ENCODE measurements at regions not wholly inside any gene's neighbourhood (a gene's known extent, or its start where the extent isn't known, plus 50 kb on each side); places are given as distances from the start of the nearest gene placed in this dataset.

DNA sequence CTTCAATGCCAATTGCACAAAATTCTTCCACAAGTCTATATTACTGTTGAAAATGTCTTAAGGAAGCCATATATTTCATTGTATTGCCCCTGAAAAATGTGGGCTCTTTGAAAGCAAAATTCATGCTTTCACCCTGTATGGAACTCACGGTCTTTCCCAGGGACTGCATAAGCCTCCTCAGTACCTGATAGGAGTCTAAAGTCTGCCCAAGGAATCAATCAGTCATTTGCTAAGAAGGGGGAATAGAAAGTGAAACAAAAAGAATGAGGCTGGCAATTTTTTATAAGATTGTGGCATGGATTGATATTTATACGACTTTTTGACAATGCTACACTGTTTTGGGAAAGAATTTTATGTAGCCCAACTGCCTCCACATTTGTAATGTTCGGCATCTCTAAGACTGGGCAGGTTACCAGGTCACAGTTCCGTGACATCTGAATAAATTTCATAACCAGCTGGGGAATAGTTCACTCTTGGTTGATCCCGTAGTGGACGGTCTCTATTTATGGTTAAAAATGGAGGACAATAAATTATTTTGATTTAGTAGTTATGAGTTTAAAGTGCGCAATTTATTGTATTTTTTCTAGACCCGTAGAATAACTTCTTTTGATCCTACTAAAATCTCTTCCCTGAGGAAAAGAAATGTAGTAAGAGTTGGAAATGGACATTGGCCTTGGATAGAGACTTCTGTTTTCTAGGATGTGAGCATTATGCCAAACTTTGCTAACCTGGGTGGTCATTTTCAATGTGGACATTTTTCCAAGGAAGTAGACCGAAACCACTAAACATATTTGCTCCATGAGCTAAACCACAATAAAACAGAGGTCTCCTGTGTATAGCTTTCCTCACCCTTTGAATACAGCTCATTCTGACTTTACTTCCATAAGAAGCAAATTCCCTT is 1585.4 kb downstream of the EFNB2 start:
- Histone ChIP-seq H3K4me3 (ENCODE audit: low read depth, low read length) (no peak overlapping the region), H3K36me3 (ENCODE audit: control insufficient read depth in 2 of 2, insufficient read depth in 1 of 2, low read length in 2 of 2) (no peaks in the 10 kb centered on the region), H3K9me3 (ENCODE audit: control insufficient read depth, insufficient read depth, low read depth, low read length) (no peaks in the 10 kb centered on the region), H3K4me1 (ENCODE audit: control insufficient read depth, insufficient read depth, low read length) (no peaks in the 10 kb centered on the region), H3K27ac (ENCODE audit: extremely low read depth, low read depth, low read length) (no peak overlapping the region)
- ChIA-PET POLR2A (no interaction called here), CTCF (no interaction called here)
- TF ChIP-seq SETDB1 (IDR thresholded peaks at IDR 0.05; ENCODE audit: insufficient read length, low read length) (no peak), REPIN1 (tag by site-specific recombination; IDR thresholded peaks at IDR 0.05; ENCODE audit: low read depth) (no peak), ZXDB (tag by site-specific recombination; IDR thresholded peaks at IDR 0.05) (no peak), PRDM1 (tag by site-specific recombination; IDR thresholded peaks at IDR 0.05) (no peak), ZNF423 (tag by site-specific recombination; IDR thresholded peaks at IDR 0.05) (no peak), KLF7 (tag by site-specific recombination; IDR thresholded peaks at IDR 0.05; ENCODE audit: borderline replicate concordance) (no peak), ZNF658 (tag by site-specific recombination; IDR thresholded peaks at IDR 0.05) (no peak), ZNF202 (tag by site-specific recombination; IDR thresholded peaks at IDR 0.05; ENCODE audit: borderline replicate concordance) (no peak), ZNF544 (tag by site-specific recombination; IDR thresholded peaks at IDR 0.05) (no peak), ZNF248 (tag by site-specific recombination; IDR thresholded peaks at IDR 0.05) (no peak), ZBTB7A (tag by site-specific recombination; IDR thresholded peaks at IDR 0.05; ENCODE audit: low read depth) (no peak)

- ChIA-PET CTCF (interaction anchor here (0.5 kb wide), 1 partner anchor 1980 kb away, joined by 3 read pairs; no protein-coding TSS in a partner anchor), POLR2A (no interaction called here)
- H3K27ac ChIP-seq (ENCODE audit: extremely low read depth, low read depth, low read length): no peak overlapping the region
- H3K9me3 ChIP-seq (ENCODE audit: control insufficient read depth, insufficient read depth, low read depth, low read length): no peaks in the 10 kb centered on the region
- H3K4me3 ChIP-seq (ENCODE audit: low read depth, low read length): no peak overlapping the region
- no peaks in the 10 kb centered on the region for H3K4me1 ChIP-seq (ENCODE audit: control insufficient read depth, insufficient read depth, low read length)
- no peaks in the 10 kb centered on the region for H3K36me3 ChIP-seq (ENCODE audit: control insufficient read depth in 2 of 2, insufficient read depth in 1 of 2, low read length in 2 of 2)
- TF ChIP-seq ZNF747 (tag by site-specific recombination; IDR thresholded peaks at IDR 0.05): no peak
- TF ChIP-seq, protein P1, sequence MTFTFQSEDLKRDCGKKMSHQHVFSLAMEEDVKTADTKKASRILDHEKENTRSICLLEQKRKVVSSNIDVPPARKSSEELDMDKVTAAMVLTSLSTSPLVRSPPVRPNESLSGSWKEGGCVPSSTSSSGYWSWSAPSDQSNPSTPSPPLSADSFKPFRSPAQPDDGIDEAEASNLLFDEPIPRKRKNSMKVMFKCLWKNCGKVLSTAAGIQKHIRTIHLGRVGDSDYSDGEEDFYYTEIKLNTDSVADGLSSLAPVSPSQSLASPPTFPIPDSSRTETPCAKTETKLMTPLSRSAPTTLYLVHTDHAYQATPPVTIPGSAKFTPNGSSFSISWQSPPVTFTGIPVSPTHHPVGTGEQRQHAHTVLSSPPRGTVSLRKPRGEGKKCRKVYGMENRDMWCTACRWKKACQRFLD (tag by site-specific recombination; IDR thresholded peaks at IDR 0.05): no peak
- TF ChIP-seq SP2 (tag by site-specific recombination; IDR thresholded peaks at IDR 0.05): no peak
- TF ChIP-seq, protein P2, sequence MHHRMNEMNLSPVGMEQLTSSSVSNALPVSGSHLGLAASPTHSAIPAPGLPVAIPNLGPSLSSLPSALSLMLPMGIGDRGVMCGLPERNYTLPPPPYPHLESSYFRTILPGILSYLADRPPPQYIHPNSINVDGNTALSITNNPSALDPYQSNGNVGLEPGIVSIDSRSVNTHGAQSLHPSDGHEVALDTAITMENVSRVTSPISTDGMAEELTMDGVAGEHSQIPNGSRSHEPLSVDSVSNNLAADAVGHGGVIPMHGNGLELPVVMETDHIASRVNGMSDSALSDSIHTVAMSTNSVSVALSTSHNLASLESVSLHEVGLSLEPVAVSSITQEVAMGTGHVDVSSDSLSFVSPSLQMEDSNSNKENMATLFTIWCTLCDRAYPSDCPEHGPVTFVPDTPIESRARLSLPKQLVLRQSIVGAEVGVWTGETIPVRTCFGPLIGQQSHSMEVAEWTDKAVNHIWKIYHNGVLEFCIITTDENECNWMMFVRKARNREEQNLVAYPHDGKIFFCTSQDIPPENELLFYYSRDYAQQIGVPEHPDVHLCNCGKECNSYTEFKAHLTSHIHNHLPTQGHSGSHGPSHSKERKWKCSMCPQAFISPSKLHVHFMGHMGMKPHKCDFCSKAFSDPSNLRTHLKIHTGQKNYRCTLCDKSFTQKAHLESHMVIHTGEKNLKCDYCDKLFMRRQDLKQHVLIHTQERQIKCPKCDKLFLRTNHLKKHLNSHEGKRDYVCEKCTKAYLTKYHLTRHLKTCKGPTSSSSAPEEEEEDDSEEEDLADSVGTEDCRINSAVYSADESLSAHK (tag by site-specific recombination; IDR thresholded peaks at IDR 0.05): no peak
- no peak for TF ChIP-seq ZNF555 (tag by site-specific recombination; conservative IDR thresholded peaks at IDR 0.05)
- TF ChIP-seq ZNF837 (tag by site-specific recombination; IDR thresholded peaks at IDR 0.05): no peak
- TF ChIP-seq GFI1B (tag by site-specific recombination; IDR thresholded peaks at IDR 0.05): no peak
- no peak for TF ChIP-seq ZNF830 (tag by site-specific recombination; IDR thresholded peaks at IDR 0.05; ENCODE audit: low read depth)
- no peak for TF ChIP-seq ZNF311 (tag by site-specific recombination; IDR thresholded peaks at IDR 0.05; ENCODE audit: borderline replicate concordance)
- TF ChIP-seq ZNF530 (tag by site-specific recombination; IDR thresholded peaks at IDR 0.05; ENCODE audit: low read depth): no peak
- no peak for TF ChIP-seq ZXDB (tag by site-specific recombination; IDR thresholded peaks at IDR 0.05)
- TF ChIP-seq RBAK (tag by site-specific recombination; IDR thresholded peaks at IDR 0.05): no peak
- TF ChIP-seq ZNF610 (tag by site-specific recombination; IDR thresholded peaks at IDR 0.05; ENCODE audit: borderline replicate concordance): no peak
- no peak for TF ChIP-seq ZNF585B (tag by site-specific recombination; IDR thresholded peaks at IDR 0.05)
- no peak for TF ChIP-seq ZNF580 (tag by site-specific recombination; IDR thresholded peaks at IDR 0.05)
- no peak for TF ChIP-seq ZNF174 (tag by site-specific recombination; IDR thresholded peaks at IDR 0.05)
- TF ChIP-seq ZNF10 (tag by site-specific recombination; IDR thresholded peaks at IDR 0.05): no peak
- TF ChIP-seq ZNF501 (tag by site-specific recombination; IDR thresholded peaks at IDR 0.05): no peak
- TF ChIP-seq, protein P3, sequence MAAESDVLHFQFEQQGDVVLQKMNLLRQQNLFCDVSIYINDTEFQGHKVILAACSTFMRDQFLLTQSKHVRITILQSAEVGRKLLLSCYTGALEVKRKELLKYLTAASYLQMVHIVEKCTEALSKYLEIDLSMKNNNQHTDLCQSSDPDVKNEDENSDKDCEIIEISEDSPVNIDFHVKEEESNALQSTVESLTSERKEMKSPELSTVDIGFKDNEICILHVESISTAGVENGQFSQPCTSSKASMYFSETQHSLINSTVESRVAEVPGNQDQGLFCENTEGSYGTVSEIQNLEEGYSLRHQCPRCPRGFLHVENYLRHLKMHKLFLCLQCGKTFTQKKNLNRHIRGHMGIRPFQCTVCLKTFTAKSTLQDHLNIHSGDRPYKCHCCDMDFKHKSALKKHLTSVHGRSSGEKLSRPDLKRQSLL (tag by site-specific recombination; IDR thresholded peaks at IDR 0.05): no peak
Measured at GRCh38 chr13:104944176-104944575, 1591.3 kb downstream of the EFNB2 start.
